GM06990 (cell line): ENCODE measurements at regions not wholly inside any gene's neighbourhood (a gene's known extent, or its start where the extent isn't known, plus 50 kb on each side); places are given as distances from the start of the nearest gene placed in this dataset.
"Not testable (repeated sequence)": the region's sequence is repeated elsewhere in the genome, so short reads cannot be mapped to it uniquely, and the experiment has no call there.

Experiments
- DNase-seq: peaks from one replicate; pipeline ENCODE4 v3.0.0-alpha.2; 2011; ENCODE audit not compliant: insufficient read length; ENCODE audit errors: extremely low read depth
- H3K27me3 ChIP-seq: replicated peaks from 2 replicates; pipeline ENCODE4 v1.6.0; 2011; ENCODE audit warnings: low read length; ENCODE audit not compliant: control insufficient read depth, insufficient read depth
- H3K36me3 ChIP-seq: 2 replicates; pipeline ENCODE4 v1.5.1; 2011; ENCODE audit warnings: low read length; ENCODE audit not compliant: control insufficient read depth, insufficient read depth
- H3K4me3 ChIP-seq: replicated peaks from 2 replicates; pipeline ENCODE4 v1.5.1; 2011; ENCODE audit warnings: low read depth, mild to moderate bottlenecking, control low read depth, low read length
- CTCF ChIP-seq: IDR thresholded peaks from 2 replicates; pipeline ENCODE4 v1.5.1; 2011; ENCODE audit warnings: low read length, control low read depth, mild to moderate bottlenecking, inconsistent platforms; ENCODE audit not compliant: insufficient read depth, poor library complexity, severe bottlenecking

GRCh38 chr14:30355431-30355913 is 203.5 kb upstream of the G2E3 start:
- DNase-seq: peak; percentile 37
- no peak for TF ChIP-seq CTCF
- no peaks in the 10 kb centered on the region for H3K27me3 ChIP-seq
- no peaks in the 10 kb centered on the region for H3K36me3 ChIP-seq
- no peak overlapping the region for H3K4me3 ChIP-seq

GRCh38 chr14:30356438-30357202 is 202.3 kb upstream of the G2E3 start:
- Histone ChIP-seq H3K36me3 (no peaks in the 10 kb centered on the region), H3K27me3 (no peaks in the 10 kb centered on the region), H3K4me3 (no peak overlapping the region)
- TF ChIP-seq CTCF: no peak
- DNase-seq: no peak

DNA sequence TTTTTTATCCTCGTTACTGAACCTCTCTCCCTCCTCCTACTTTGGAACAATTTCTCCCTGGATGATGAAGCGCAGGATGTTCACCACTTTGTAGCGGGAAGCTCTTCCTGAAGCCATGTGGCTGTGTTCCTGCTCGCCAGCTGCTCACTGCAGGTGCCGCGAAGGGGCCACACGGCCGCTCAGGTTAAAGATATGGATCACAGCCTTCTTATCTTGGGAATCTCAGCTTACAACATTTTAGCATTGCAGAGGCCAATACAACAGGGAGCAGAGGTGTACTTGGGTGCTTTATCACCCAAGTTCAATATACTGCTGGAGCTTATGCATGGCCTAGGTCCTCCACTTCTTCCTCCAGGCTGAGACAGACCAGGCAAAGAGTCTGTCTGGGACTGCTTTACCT is 201.2 kb upstream of the G2E3 start:
- Histone ChIP-seq H3K27me3 (no peaks in the 10 kb centered on the region), H3K36me3 (no peaks in the 10 kb centered on the region), H3K4me3 (no peak overlapping the region)
- no peak for TF ChIP-seq CTCF
- DNase-seq: no peak

GRCh38 chr14:30362369-30363218 is 196.4 kb upstream of the G2E3 start:
- Histone ChIP-seq H3K27me3 (no peaks in the 10 kb centered on the region), H3K4me3 (no peak overlapping the region), H3K36me3 (no peaks in the 10 kb centered on the region)
- no peak for DNase-seq
- TF ChIP-seq CTCF: no peak

DNA sequence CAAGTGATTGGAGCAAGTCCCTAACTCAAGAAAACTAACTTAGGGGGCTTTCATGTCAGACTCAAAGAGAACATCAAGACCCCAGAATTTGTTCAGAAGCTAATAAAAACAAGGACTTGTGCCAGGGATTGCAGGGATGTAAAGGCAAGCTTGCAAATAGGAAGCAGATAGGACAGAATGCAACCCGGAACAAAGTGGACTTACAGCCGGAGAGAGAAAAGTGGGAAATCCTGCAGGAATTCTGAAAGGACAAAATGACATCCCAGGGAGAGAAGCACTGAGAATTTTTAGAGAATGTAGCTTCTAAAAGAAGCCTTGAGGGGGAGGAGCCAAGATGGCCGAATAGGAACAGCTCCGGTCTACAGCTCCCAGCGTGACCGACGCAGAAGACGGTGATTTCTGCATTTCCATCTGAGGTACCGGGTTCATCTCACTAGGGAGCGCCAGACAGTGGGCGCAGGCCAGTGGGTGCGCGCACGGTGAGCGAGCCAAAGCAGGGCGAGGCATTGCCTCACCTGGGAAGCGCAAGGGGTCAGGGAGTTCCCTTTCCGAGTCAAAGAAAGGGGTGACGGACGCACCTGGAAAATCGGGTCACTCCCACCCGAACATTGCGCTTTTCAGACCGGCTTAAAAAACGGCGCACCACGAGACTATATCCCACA is 195.6 kb upstream of the G2E3 start:
- H3K27me3 ChIP-seq, H3K36me3 ChIP-seq, DNase-seq, H3K4me3 ChIP-seq: not testable (repeated sequence)
